Parathyroid adenoma (tissue), 2 donors: ENCODE measurements at regions not wholly inside any gene's neighbourhood (a gene's known extent, or its start where the extent isn't known, plus 50 kb on each side); places are given as distances from the start of the nearest gene placed in this dataset.

Experiments used
- H2AFZ ChIP-seq: fragments of 300-600 bp; sonication (generic); one replicate; pipeline ENCODE4 v1.7.0; 2017; ENCODE audit warnings: antibody characterized with exemption, mild to moderate bottlenecking
- H3K27ac ChIP-seq: fragments of 300-600 bp; sonication (generic); one replicate; pipeline ENCODE4 v1.7.0; 2017
- H3K27me3 ChIP-seq: fragments of 300-600 bp; sonication (generic); one replicate; pipeline ENCODE4 v1.7.0; 2017; ENCODE audit warnings: low read length; ENCODE audit not compliant: control insufficient read depth, insufficient read depth
- H3K36me3 ChIP-seq: fragments of 300-600 bp; sonication (generic); one replicate; pipeline ENCODE4 v1.7.0; 2017; ENCODE audit warnings: low read length; ENCODE audit not compliant: control insufficient read depth, insufficient read depth
- H3K4me1 ChIP-seq: fragments of 300-600 bp; sonication (generic); one replicate; pipeline ENCODE4 v1.7.0; 2017; ENCODE audit warnings: control low read depth
- H3K4me2 ChIP-seq: fragments of 300-600 bp; sonication (generic); one replicate; pipeline ENCODE4 v1.7.0; 2017; ENCODE audit warnings: low read length
- H3K4me3 ChIP-seq: fragments of 300-600 bp; sonication (generic); one replicate; pipeline ENCODE4 v1.7.0; 2017; ENCODE audit warnings: low read depth, low read length
- H3K79me2 ChIP-seq: fragments of 300-600 bp; sonication (generic); one replicate; pipeline ENCODE4 v1.7.0; 2017; ENCODE audit warnings: control low read depth
- H3K9ac ChIP-seq: fragments of 300-600 bp; sonication (generic); one replicate; pipeline ENCODE4 v1.7.0; 2017; ENCODE audit warnings: mild to moderate bottlenecking
- H3K9me3 ChIP-seq: fragments of 300-600 bp; sonication (generic); one replicate; pipeline ENCODE4 v1.7.0; 2017; ENCODE audit warnings: low read length; ENCODE audit not compliant: control insufficient read depth
- CTCF ChIP-seq: fragments of 300-600 bp; sonication (generic); IDR thresholded peaks from one replicate; pipeline ENCODE4 v1.7.0; 2017; ENCODE audit warnings: antibody characterized with exemption, mild to moderate bottlenecking
- donor health status: primary hyperparathyroidism.

- H3K9me3 ChIP-seq: no peaks in the 10 kb centered on the region
- no peak overlapping the region for H2AFZ ChIP-seq
- no peaks in the 10 kb centered on the region for H3K27me3 ChIP-seq
- H3K36me3 ChIP-seq: no peaks in the 10 kb centered on the region
- no peak overlapping the region for H3K4me3 ChIP-seq
- no peak overlapping the region for H3K4me2 ChIP-seq
- H3K27ac ChIP-seq: no peak overlapping the region
- H3K79me2 ChIP-seq: no peaks in the 10 kb centered on the region
- no peak for TF ChIP-seq CTCF
- H3K4me1 ChIP-seq: no peaks in the 10 kb centered on the region
- no peak overlapping the region for H3K9ac ChIP-seq
Observed at GRCh38 chr2:111239581-111240249, 119.0 kb downstream of the BCL2L11 start.

- no peak overlapping the region for H2AFZ ChIP-seq
- H3K4me1 ChIP-seq: no peaks in the 10 kb centered on the region
- no peaks in the 10 kb centered on the region for H3K27me3 ChIP-seq
- no peak overlapping the region for H3K27ac ChIP-seq
- no peak overlapping the region for H3K4me3 ChIP-seq
- no peak for TF ChIP-seq CTCF
- no peaks in the 10 kb centered on the region for H3K79me2 ChIP-seq
- H3K9me3 ChIP-seq: no peaks in the 10 kb centered on the region
- H3K36me3 ChIP-seq: no peaks in the 10 kb centered on the region
- no peak overlapping the region for H3K9ac ChIP-seq
- H3K4me2 ChIP-seq: no peak overlapping the region
Observed at GRCh38 chr2:111243295-111243694, 122.6 kb downstream of the BCL2L11 start.

- Histone ChIP-seq H3K27ac (no peak overlapping the region), H2AFZ (no peak overlapping the region), H3K79me2 (no peaks in the 10 kb centered on the region), H3K9ac (no peak overlapping the region), H3K4me3 (no peak overlapping the region), H3K9me3 (no peaks in the 10 kb centered on the region), H3K4me2 (no peak overlapping the region), H3K27me3 (no peaks in the 10 kb centered on the region), H3K4me1 (no peaks in the 10 kb centered on the region), H3K36me3 (no peaks in the 10 kb centered on the region)
- TF ChIP-seq CTCF: no peak
Observed at GRCh38 chr2:111244864-111245263, 124.2 kb downstream of the BCL2L11 start.

- Histone ChIP-seq H3K4me1 (no peaks in the 10 kb centered on the region), H3K4me2 (no peak overlapping the region), H2AFZ (no peak overlapping the region), H3K27me3 (no peaks in the 10 kb centered on the region), H3K36me3 (no peaks in the 10 kb centered on the region), H3K79me2 (no peaks in the 10 kb centered on the region), H3K9me3 (no peaks in the 10 kb centered on the region), H3K9ac (no peak overlapping the region), H3K27ac (no peak overlapping the region), H3K4me3 (no peak overlapping the region)
- TF ChIP-seq CTCF: no peak
Observed at GRCh38 chr2:111246620-111247061, 125.9 kb downstream of the BCL2L11 start.

- TF ChIP-seq CTCF: no peak
- Histone ChIP-seq H3K27me3 (no peaks in the 10 kb centered on the region), H3K36me3 (no peaks in the 10 kb centered on the region), H2AFZ (no peak overlapping the region), H3K4me3 (no peak overlapping the region), H3K27ac (no peak overlapping the region), H3K4me1 (no peaks in the 10 kb centered on the region), H3K4me2 (no peak overlapping the region), H3K79me2 (no peaks in the 10 kb centered on the region), H3K9me3 (no peaks in the 10 kb centered on the region), H3K9ac (no peak overlapping the region)
Observed at GRCh38 chr2:111247491-111247890, 126.8 kb downstream of the BCL2L11 start.
